ENCODE measurements at regions not wholly inside any gene's neighbourhood (a gene's known extent, or its start where the extent isn't known, plus 50 kb on each side); places are given as distances from the start of the nearest gene placed in this dataset.

DNA sequence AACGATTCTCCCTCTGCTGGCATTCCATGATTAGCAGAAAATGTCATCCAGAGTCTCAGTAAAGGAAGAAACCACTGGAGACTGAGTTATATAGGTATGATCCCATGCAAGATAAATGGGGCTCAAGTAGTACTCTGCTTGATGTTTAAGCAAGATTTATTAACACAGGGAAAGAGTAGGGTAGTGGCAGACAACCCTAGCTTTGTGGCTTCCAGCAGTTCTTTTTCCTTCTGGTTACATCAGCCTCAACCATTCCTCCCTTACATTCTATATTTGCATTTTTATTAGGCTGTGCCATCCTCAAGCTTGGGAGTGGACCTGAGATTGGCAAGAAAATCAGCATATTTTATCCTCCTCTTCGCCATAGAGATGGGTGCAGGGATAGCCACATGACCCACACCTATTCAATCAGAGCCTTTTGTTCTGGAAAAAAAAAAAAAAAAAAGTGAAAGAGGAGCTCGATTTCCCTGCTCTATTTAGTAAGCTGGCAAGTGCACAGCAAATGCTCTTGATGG is 402.1 kb downstream of the ZNF536 start:
- H3K4me3 ChIP-seq (ENCODE audit: control insufficient read depth, low read depth, low read length) = no peak overlapping the region
- TF ChIP-seq, protein P1, sequence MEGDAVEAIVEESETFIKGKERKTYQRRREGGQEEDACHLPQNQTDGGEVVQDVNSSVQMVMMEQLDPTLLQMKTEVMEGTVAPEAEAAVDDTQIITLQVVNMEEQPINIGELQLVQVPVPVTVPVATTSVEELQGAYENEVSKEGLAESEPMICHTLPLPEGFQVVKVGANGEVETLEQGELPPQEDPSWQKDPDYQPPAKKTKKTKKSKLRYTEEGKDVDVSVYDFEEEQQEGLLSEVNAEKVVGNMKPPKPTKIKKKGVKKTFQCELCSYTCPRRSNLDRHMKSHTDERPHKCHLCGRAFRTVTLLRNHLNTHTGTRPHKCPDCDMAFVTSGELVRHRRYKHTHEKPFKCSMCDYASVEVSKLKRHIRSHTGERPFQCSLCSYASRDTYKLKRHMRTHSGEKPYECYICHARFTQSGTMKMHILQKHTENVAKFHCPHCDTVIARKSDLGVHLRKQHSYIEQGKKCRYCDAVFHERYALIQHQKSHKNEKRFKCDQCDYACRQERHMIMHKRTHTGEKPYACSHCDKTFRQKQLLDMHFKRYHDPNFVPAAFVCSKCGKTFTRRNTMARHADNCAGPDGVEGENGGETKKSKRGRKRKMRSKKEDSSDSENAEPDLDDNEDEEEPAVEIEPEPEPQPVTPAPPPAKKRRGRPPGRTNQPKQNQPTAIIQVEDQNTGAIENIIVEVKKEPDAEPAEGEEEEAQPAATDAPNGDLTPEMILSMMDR (IDR thresholded peaks at IDR 0.05; ENCODE audit: control insufficient read depth, insufficient read depth, low read depth, low read length, missing control alignments) = no peak
- no peak for DNase-seq (ENCODE audit: low read depth)

DNA sequence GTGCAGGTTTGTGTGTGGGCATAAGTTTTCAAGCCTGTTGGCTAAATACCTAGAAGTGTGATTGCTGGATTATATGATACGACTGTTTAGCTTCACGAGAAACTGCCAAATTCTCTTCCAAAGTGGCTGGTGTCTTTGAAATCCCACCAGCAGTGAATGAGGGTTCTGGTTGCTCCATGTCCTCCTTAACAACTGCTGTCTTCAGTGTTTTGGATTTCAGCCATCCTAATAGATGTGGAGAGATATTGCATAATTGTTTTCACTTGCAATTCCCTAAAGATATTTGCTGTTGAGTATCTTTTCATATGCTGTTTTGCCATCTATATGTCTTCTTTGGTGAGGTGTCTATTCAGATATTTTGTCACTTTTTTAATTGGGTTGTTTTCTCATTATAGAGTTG is 390.5 kb downstream of the ZNF536 start:
- TF ChIP-seq, protein P1 (IDR thresholded peaks at IDR 0.05; ENCODE audit: control insufficient read depth, insufficient read depth, low read depth, low read length, missing control alignments) = no peak
- no peak overlapping the region for H3K4me3 ChIP-seq (ENCODE audit: control insufficient read depth, low read depth, low read length)
- no peak for DNase-seq (ENCODE audit: low read depth)

DNA sequence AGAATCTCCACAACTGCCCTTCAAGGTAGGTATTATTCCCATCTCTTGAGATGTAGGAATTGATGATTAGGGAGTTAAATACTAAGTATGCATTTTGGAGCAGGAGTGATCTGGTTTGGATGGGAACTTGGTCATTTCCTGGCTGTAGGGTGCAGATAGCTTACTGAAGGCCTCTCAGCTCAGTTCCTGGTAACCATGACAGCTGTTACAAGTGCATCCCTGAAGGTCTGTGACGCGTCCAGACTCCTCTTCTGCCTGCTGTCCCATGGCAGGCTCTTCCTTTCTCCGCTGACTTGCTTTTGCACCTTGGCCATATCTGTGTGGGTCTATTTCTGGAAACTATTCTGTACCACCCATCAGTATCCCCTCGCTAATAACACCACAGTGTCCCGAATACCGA is 387.8 kb downstream of the ZNF536 start:
- TF ChIP-seq, protein P1 (IDR thresholded peaks at IDR 0.05; ENCODE audit: control insufficient read depth, insufficient read depth, low read depth, low read length, missing control alignments) = no peak
- no peak for DNase-seq (ENCODE audit: low read depth)
- no peak overlapping the region for H3K4me3 ChIP-seq (ENCODE audit: control insufficient read depth, low read depth, low read length)

DNA sequence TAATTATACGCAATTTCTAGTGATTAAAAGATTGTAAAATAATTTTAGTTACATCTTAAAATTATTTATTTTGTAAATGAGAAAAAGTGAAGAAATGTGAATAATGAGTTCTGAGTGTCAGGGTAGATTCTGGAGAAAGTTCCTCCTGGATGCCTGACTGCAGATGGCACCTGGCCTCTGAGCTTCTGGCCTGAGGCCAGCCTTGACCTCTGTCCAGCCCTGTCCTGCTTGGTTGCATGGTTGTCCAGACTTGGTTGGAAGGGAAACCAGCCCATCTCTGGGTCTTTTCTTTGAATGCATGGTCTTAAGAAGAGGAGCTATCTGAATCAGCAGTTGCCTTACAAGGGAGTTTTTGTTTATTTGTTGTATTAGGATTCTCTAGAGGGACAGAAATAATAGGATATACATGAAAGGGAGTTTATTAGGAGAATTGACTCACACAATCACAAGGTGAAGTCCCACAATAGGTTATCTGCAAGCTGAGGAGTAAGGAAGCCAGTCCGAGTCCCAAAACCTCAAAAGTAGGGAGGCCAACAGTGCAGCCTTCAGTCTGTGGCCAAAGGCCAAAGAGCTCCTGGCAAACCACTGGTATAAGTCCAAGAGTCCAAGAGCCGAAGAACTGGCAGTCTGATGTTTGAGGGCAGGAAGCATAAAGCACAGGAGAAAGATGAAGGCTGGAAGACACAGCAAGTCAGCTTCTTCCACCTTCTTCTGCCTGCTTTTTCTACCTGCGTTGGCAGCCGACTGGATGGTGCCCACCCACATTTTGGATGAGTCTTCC is 385.8 kb downstream of the ZNF536 start:
- no peak overlapping the region for H3K4me3 ChIP-seq (ENCODE audit: control insufficient read depth, low read depth, low read length)
- no peak for DNase-seq (ENCODE audit: low read depth)
- TF ChIP-seq, protein P1 (IDR thresholded peaks at IDR 0.05; ENCODE audit: control insufficient read depth, insufficient read depth, low read depth, low read length, missing control alignments) = no peak

DNA sequence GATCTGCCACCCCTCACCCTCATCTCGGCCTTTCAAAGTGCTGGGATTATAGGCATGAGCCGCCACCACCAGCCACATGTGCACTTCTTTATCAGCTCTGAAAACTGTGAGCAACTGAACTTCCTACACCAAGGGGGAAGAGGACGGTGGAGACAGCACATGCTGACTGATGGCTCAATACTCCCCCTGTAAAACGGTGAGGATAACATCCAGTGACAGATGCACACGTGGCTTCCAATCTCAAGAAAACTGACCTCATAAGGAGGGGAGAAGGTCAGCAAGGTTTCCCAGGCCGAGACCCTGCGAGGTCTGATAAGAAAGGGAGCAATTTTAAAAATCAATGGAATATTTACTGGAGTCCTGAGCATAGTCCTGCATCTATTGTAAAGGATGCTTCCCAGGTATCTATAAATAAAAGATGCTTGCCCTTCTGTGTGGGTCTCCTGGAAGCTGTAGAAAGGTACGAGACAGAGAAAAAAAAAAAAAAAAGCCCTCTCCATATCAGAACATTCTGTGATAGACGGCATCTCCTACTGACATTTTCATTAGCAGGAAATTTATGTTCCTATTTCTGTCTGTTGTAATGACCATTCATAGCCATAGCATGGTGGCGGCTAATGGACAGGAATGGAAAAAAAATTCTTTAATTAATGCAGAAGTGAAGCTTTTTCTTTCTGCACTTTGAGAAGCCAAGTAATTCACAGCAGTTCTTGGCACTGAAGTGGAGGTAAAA is 385.1 kb downstream of the ZNF536 start:
- DNase-seq (ENCODE audit: low read depth) = no peak
- TF ChIP-seq, protein P1 (IDR thresholded peaks at IDR 0.05; ENCODE audit: control insufficient read depth, insufficient read depth, low read depth, low read length, missing control alignments) = no peak
- no peak overlapping the region for H3K4me3 ChIP-seq (ENCODE audit: control insufficient read depth, low read depth, low read length)

DNA sequence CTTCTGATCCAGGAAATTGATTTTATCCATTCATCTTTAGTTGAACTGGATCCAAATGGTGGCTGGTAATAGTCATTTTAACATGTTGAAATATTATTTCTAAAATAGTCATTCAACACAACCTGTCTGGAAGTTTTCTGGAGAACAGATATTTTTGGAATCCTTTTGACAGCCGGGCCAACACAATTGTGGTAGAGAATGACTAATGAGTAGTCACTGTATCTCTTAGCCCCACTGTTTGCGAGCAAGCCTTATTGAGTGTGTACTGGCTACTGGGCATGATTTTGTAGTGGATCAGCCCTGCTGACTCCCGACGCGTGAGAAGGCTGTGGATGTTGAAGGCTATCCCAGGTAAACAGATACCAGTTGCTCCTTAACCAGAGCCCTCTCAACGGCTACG is 383.4 kb downstream of the ZNF536 start:
- TF ChIP-seq, protein P1 (IDR thresholded peaks at IDR 0.05; ENCODE audit: control insufficient read depth, insufficient read depth, low read depth, low read length, missing control alignments) = no peak
- no peak for DNase-seq (ENCODE audit: low read depth)
- H3K4me3 ChIP-seq (ENCODE audit: control insufficient read depth, low read depth, low read length) = no peak overlapping the region
